Uterus (tissue), 3 donors: ENCODE measurements at regions not wholly inside any gene's neighbourhood (a gene's known extent, or its start where the extent isn't known, plus 50 kb on each side); places are given as distances from the start of the nearest gene placed in this dataset.

Experiments
- DNase-seq, 2 donors: peaks; one replicate each; pipeline ENCODE4 v3.0.0-alpha.2; 2019 to 2020
- H3K27ac ChIP-seq, 2 donors: fragments of 200-600 bp; sonication (generic); 1 replicate in 1 of 2; 2 replicates in 1 of 2; pipeline ENCODE4 v1.5.1; 2016 to 2018
- H3K27me3 ChIP-seq, 2 donors: fragments of 200-600 bp; sonication (generic); one replicate each; pipeline ENCODE4 v1.5.1; 2018 to 2019; ENCODE audit warnings: control low read depth in 1 of 2
- H3K36me3 ChIP-seq, 2 donors: fragments of 200-600 bp; sonication (generic); one replicate each; pipeline ENCODE4 v1.5.1; 2019; ENCODE audit warnings: control low read depth in 1 of 2
- H3K4me1 ChIP-seq, 2 donors: fragments of 200-600 bp; sonication (generic); one replicate each; pipeline ENCODE4 v1.5.1; 2018 to 2019; ENCODE audit warnings: control low read depth in 1 of 2
- H3K4me3 ChIP-seq, 2 donors: fragments of 200-600 bp; sonication (generic); 1 replicate in 1 of 2; 2 replicates in 1 of 2; pipeline ENCODE4 v1.5.1; 2018 to 2019; ENCODE audit warnings: mild to moderate bottlenecking in 1 of 2
- H3K9me3 ChIP-seq, 2 donors: fragments of 200-600 bp; sonication (generic); one replicate each; pipeline ENCODE4 v1.5.1; 2019; ENCODE audit warnings: control low read depth in 1 of 2
- CTCF ChIP-seq, 4 experiments: fragments of 200-600 bp in 2 of 4; fragments of 450-650 bp in 2 of 4; sonication (generic) in 2 of 4; IDR thresholded peaks; one replicate each; pipeline ENCODE4 v1.5.1; 2016 to 2019; ENCODE audit warnings: antibody characterized with exemption in 4 of 4, mild to moderate bottlenecking in 2 of 4, moderate library complexity in 1 of 4
- POLR2A ChIP-seq, 2 donors: fragments of 450-650 bp; IDR thresholded peaks; one replicate each; pipeline ENCODE4 v1.6.1; 2016; ENCODE audit warnings: antibody characterized with exemption in 2 of 2, mild to moderate bottlenecking in 1 of 2, moderate library complexity in 1 of 2
- intact Hi-C: fragments of 100-400 bp; cut with DNase I; formaldehyde crosslinking; loops from one replicate; pipeline ENCODE4 v1.15.1; 2023; ENCODE audit warnings: low total_unique reads
- donor health status: DM: yes; HTN: yes; CAD: no.

GRCh38 chr2:12051831-12052230 lies 305.4 kb downstream of the LPIN1 start:
- no peaks in the 10 kb centered on the region for H3K27me3 ChIP-seq
- TF ChIP-seq CTCF (IDR thresholded peaks at IDR 0.05) (no peak), POLR2A (IDR thresholded peaks at IDR 0.05) (no peak)
- H3K9me3 ChIP-seq, result no peaks in the 10 kb centered on the region
- intact Hi-C loops, result no loop called here
- no peak overlapping the region for H3K27ac ChIP-seq
- no peaks in the 10 kb centered on the region for H3K4me1 ChIP-seq
- no peak for DNase-seq
- H3K4me3 ChIP-seq, result no peak overlapping the region
- H3K36me3 ChIP-seq, result no peaks in the 10 kb centered on the region

GRCh38 chr2:12052796-12053195 lies 306.4 kb downstream of the LPIN1 start:
- intact Hi-C loops, result no loop called here
- TF ChIP-seq CTCF (IDR thresholded peaks at IDR 0.05) (no peak), POLR2A (IDR thresholded peaks at IDR 0.05) (no peak)
- no peak for DNase-seq
- no peaks in the 10 kb centered on the region for H3K9me3 ChIP-seq
- H3K36me3 ChIP-seq, result no peaks in the 10 kb centered on the region
- no peaks in the 10 kb centered on the region for H3K27me3 ChIP-seq
- H3K27ac ChIP-seq, result no peak overlapping the region
- H3K4me1 ChIP-seq, result no peaks in the 10 kb centered on the region
- no peak overlapping the region for H3K4me3 ChIP-seq

- Histone ChIP-seq H3K9me3 (no peaks in the 10 kb centered on the region), H3K36me3 (no peaks in the 10 kb centered on the region), H3K27me3 (no peaks in the 10 kb centered on the region), H3K27ac (no peak overlapping the region), H3K4me3 (no peak overlapping the region), H3K4me1 (no peaks in the 10 kb centered on the region)
- intact Hi-C loops, result no loop called here
- no peak for TF ChIP-seq CTCF (IDR thresholded peaks at IDR 0.05)
- TF ChIP-seq POLR2A (IDR thresholded peaks at IDR 0.05), result no peak
- no peak for DNase-seq
Observed at GRCh38 chr2:12054956-12055618, 308.7 kb downstream of the LPIN1 start.

- Histone ChIP-seq H3K36me3 (no peaks in the 10 kb centered on the region), H3K27ac (no peak overlapping the region), H3K4me1 (no peaks in the 10 kb centered on the region), H3K4me3 (no peak overlapping the region), H3K27me3 (no peaks in the 10 kb centered on the region), H3K9me3 (no peaks in the 10 kb centered on the region)
- peak; percentile 17 to 20 for DNase-seq
- intact Hi-C loops, result no loop called here
- TF ChIP-seq CTCF (IDR thresholded peaks at IDR 0.05) (no peak), POLR2A (IDR thresholded peaks at IDR 0.05) (no peak)
Observed at GRCh38 chr2:12057436-12058166, 311.2 kb downstream of the LPIN1 start.

GRCh38 chr2:12059616-12060441 lies 313.4 kb downstream of the LPIN1 start:
- intact Hi-C loops, result no loop called here
- TF ChIP-seq POLR2A (IDR thresholded peaks at IDR 0.05), result no peak
- TF ChIP-seq CTCF (IDR thresholded peaks at IDR 0.05), result no peak
- Histone ChIP-seq H3K27me3 (no peaks in the 10 kb centered on the region), H3K9me3 (no peaks in the 10 kb centered on the region), H3K36me3 (no peaks in the 10 kb centered on the region), H3K4me3 (no peak overlapping the region), H3K4me1 (no peaks in the 10 kb centered on the region), H3K27ac (no peak overlapping the region)
- DNase-seq, result no peak
